MM.1S (cell line): ENCODE measurements at regions not wholly inside any gene's neighbourhood (a gene's known extent, or its start where the extent isn't known, plus 50 kb on each side); places are given as distances from the start of the nearest gene placed in this dataset.
"Not testable (repeated sequence)": the region's sequence is repeated elsewhere in the genome, so short reads cannot be mapped to it uniquely, and the experiment has no call there.

Experiments
- EZH2 ChIP-seq: fragments of 300-600 bp; sonication (generic); optimal IDR thresholded peaks from 2 replicates; pipeline ENCODE3; 2017; ENCODE audit warnings: low read depth, mild to moderate bottlenecking, antibody characterized with exemption, low read length, mixed read lengths
- EZH2phosphoT487 ChIP-seq: fragments of 300-600 bp; sonication (generic); IDR thresholded peaks from 2 replicates; pipeline ENCODE4 v1.6.1; 2018; ENCODE audit warnings: antibody characterized with exemption, low read length
- TF ChIP-seq, protein P1 (sequence below): fragments of 300-600 bp; sonication (generic); IDR thresholded peaks from 2 replicates; pipeline ENCODE4 v1.5.1; 2016; ENCODE audit warnings: antibody characterized with exemption, low read length, mixed read lengths

DNA sequence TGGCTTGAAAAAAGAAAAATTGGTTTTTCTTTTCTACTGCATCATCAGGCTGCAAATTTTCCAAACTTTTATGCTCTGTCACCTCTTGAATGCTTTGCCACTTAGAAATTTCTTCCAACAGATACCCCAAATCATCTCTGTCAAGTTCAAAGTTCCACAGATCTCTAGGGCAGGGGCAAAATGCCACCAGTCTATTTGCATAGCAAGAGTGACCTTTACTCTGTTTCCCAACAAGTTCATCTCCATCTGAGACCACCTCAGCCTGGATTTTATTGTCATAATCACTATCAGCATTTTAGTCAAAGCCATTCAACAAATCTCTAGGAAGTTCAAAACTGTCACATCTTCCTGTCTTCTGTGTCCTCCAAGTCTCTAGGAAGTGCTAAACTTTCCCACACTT, 240.3 kb downstream of the DPY19L2 start:
- TF ChIP-seq, protein P1, sequence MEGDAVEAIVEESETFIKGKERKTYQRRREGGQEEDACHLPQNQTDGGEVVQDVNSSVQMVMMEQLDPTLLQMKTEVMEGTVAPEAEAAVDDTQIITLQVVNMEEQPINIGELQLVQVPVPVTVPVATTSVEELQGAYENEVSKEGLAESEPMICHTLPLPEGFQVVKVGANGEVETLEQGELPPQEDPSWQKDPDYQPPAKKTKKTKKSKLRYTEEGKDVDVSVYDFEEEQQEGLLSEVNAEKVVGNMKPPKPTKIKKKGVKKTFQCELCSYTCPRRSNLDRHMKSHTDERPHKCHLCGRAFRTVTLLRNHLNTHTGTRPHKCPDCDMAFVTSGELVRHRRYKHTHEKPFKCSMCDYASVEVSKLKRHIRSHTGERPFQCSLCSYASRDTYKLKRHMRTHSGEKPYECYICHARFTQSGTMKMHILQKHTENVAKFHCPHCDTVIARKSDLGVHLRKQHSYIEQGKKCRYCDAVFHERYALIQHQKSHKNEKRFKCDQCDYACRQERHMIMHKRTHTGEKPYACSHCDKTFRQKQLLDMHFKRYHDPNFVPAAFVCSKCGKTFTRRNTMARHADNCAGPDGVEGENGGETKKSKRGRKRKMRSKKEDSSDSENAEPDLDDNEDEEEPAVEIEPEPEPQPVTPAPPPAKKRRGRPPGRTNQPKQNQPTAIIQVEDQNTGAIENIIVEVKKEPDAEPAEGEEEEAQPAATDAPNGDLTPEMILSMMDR, result not testable (repeated sequence)
- not testable (repeated sequence) for TF ChIP-seq EZH2, EZH2phosphoT487
